NB4 (cell line): ENCODE measurements at regions not wholly inside any gene's neighbourhood (a gene's known extent, or its start where the extent isn't known, plus 50 kb on each side); places are given as distances from the start of the nearest gene placed in this dataset.

ENCODE experiments used
- MAX ChIP-seq: IDR thresholded peaks from 2 replicates; pipeline ENCODE4 v1.6.1; 2011; ENCODE audit warnings: low read depth, low read length
- MYC ChIP-seq: IDR thresholded peaks from 2 replicates; pipeline ENCODE4 v1.6.1; 2011; ENCODE audit warnings: low read depth, low read length
- POLR2A ChIP-seq: IDR thresholded peaks from 2 replicates; pipeline ENCODE4 v1.6.1; 2011; ENCODE audit warnings: mild to moderate bottlenecking; ENCODE audit not compliant: insufficient read length; ENCODE audit errors: extremely low read depth
- TF ChIP-seq, protein P1 (sequence below): IDR thresholded peaks from one replicate; pipeline ENCODE4 v1.5.1; 2012; ENCODE audit warnings: low read depth, low read length

- no peak for TF ChIP-seq MAX
- TF ChIP-seq, protein P1, sequence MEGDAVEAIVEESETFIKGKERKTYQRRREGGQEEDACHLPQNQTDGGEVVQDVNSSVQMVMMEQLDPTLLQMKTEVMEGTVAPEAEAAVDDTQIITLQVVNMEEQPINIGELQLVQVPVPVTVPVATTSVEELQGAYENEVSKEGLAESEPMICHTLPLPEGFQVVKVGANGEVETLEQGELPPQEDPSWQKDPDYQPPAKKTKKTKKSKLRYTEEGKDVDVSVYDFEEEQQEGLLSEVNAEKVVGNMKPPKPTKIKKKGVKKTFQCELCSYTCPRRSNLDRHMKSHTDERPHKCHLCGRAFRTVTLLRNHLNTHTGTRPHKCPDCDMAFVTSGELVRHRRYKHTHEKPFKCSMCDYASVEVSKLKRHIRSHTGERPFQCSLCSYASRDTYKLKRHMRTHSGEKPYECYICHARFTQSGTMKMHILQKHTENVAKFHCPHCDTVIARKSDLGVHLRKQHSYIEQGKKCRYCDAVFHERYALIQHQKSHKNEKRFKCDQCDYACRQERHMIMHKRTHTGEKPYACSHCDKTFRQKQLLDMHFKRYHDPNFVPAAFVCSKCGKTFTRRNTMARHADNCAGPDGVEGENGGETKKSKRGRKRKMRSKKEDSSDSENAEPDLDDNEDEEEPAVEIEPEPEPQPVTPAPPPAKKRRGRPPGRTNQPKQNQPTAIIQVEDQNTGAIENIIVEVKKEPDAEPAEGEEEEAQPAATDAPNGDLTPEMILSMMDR = no peak
- no peak for TF ChIP-seq POLR2A
- TF ChIP-seq MYC = no peak
These were observed 166.8 kb upstream of the CARMIL1 start for GRCh38 chr6:25112322-25112773.
